Gastroesophageal sphincter (tissue), 4 donors: ENCODE measurements at regions not wholly inside any gene's neighbourhood (a gene's known extent, or its start where the extent isn't known, plus 50 kb on each side); places are given as distances from the start of the nearest gene placed in this dataset.

Experiments used
- ATAC-seq: fragments of 150-250 bp; one replicate; pipeline ENCODE4 v1.9.1; 2016; ENCODE audit warnings: mild to moderate bottlenecking, moderate library complexity
- H3K27ac ChIP-seq, 4 donors: fragments of 200-600 bp; sonication (generic) in 3 of 4; 1 replicate in 3 of 4; 2 replicates in 1 of 4; pipeline ENCODE4 v1.5.1; 2016 to 2019
- H3K27me3 ChIP-seq: fragments of 200-600 bp; sonication (generic); one replicate; pipeline ENCODE4 v1.5.1; 2019
- H3K36me3 ChIP-seq, 2 donors: fragments of 200-600 bp; sonication (generic); one replicate each; pipeline ENCODE4 v1.5.1; 2019; ENCODE audit warnings: control low read depth in 1 of 2
- H3K4me1 ChIP-seq, 3 donors: fragments of 200-600 bp; sonication (generic); 1 replicate in 2 of 3; 2 replicates in 1 of 3; pipeline ENCODE4 v1.5.1; 2016 to 2019; ENCODE audit warnings: control low read depth in 2 of 3
- H3K4me3 ChIP-seq, 2 donors: fragments of 200-600 bp; sonication (generic); one replicate each; pipeline ENCODE4 v1.5.1; 2019; ENCODE audit warnings: mild to moderate bottlenecking in 1 of 2, moderate library complexity in 1 of 2
- H3K9me3 ChIP-seq, 3 donors: fragments of 200-600 bp; sonication (generic); one replicate each; pipeline ENCODE4 v1.5.1; 2017 to 2019; ENCODE audit warnings: control low read depth in 2 of 3
- CTCF ChIP-seq, 4 experiments: fragments of 200-600 bp in 2 of 4; fragments of 450-650 bp in 2 of 4; sonication (generic) in 1 of 4; IDR thresholded peaks; one replicate each; pipeline ENCODE4 v1.5.1; 2017 to 2019; ENCODE audit warnings: antibody characterized with exemption in 4 of 4, mild to moderate bottlenecking in 2 of 4, moderate library complexity in 2 of 4
- EP300 ChIP-seq: sonication (generic); formaldehyde crosslinking; IDR thresholded peaks from one replicate; pipeline ENCODE4 v1.6.1; 2017; ENCODE audit warnings: antibody characterized with exemption, mild to moderate bottlenecking
- POLR2A ChIP-seq, 2 donors: fragments of 450-650 bp; IDR thresholded peaks; one replicate each; pipeline ENCODE4 v1.6.1; 2017; ENCODE audit warnings: antibody characterized with exemption in 2 of 2, mild to moderate bottlenecking in 2 of 2, moderate library complexity in 1 of 2
- POLR2AphosphoS5 ChIP-seq: sonication (generic); formaldehyde crosslinking; IDR thresholded peaks from one replicate; pipeline ENCODE4 v1.6.1; 2017; ENCODE audit warnings: antibody characterized with exemption
- WGBS, 2 donors: methylation state at CpG; one replicate each; pipeline ENCODE4 v1.1.5; 2018; ENCODE audit warnings: low coverage in 1 of 2; 5-methylcytosine and 5-hydroxymethylcytosine counted together

GRCh38 chr18:26768385-26768784 lies 97.1 kb downstream of the AQP4 start:
- Histone ChIP-seq H3K27me3 (no peaks in the 10 kb centered on the region), H3K4me3 (no peak overlapping the region), H3K4me1 (no peaks in the 10 kb centered on the region), H3K27ac (no peak overlapping the region), H3K9me3 (peaks cover 0 to 3% (median 0%) of the 10 kb centered on the region in 3 donors), H3K36me3 (no peaks in the 10 kb centered on the region)
- 45 to 73% methylated on average over 3 to 7 of the region's 7 CpGs for WGBS, 2 donors
- TF ChIP-seq POLR2AphosphoS5 (no peak), CTCF (IDR thresholded peaks at IDR 0.05) (no peak), EP300 (no peak), POLR2A (IDR thresholded peaks at IDR 0.05) (no peak)
- ATAC-seq: no peak

DNA sequence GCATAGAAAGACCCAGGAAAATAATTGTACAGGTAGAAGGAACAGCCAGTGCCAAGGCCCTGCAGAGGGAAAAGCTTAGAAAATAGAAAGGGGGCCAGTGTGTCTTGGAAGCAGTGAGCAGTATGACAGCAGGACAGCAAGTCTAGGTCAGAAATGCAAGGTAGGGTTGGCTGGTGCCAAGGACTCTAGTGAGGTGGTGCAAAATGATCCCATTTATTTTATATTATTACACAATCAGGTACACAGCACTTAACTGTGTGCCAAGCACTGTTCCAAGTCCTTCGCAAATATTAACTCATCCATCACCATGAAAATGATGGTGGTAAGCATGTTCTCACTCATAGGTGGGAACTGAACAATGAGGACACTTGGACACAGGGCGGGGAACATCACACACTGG lies 100.0 kb downstream of the AQP4 start:
- TF ChIP-seq POLR2AphosphoS5 (no peak), POLR2A (IDR thresholded peaks at IDR 0.05) (no peak), CTCF (IDR thresholded peaks at IDR 0.05) (no peak), EP300 (no peak)
- H3K36me3 ChIP-seq: no peaks in the 10 kb centered on the region
- no peaks in the 10 kb centered on the region for H3K4me1 ChIP-seq
- H3K4me3 ChIP-seq: no peak overlapping the region
- ATAC-seq: no peak
- peaks cover 0 to 6% (median 0%) of the 10 kb centered on the region in 3 donors for H3K9me3 ChIP-seq
- no peak overlapping the region for H3K27ac ChIP-seq
- peaks cover 4% of the 10 kb centered on the region for H3K27me3 ChIP-seq
- WGBS, 2 donors: 80 to 100% methylated on average over 1 of the region's 2 CpGs

DNA sequence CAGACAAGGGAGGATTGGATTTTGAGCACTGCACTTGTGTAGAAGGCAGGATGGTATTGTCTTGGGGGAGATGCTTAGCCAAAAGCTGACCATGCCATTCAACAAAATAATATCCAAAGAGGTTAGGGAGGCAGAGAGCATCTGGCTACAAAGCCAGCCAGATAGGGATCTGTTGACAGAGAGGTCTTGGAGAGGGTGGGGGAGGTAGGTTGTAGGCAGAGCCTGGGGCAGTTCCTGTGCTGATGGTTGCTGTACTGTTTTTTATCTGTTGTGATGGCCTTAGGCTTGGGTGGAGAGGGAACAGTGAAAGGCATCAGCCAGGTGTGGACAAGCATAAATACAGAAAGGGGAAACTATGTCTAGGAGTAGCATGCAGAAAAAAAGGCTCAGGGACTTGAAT lies 100.9 kb downstream of the AQP4 start:
- no peaks in the 10 kb centered on the region for H3K36me3 ChIP-seq
- no peaks in the 10 kb centered on the region for H3K4me1 ChIP-seq
- peaks cover 0 to 6% (median 0%) of the 10 kb centered on the region in 3 donors for H3K9me3 ChIP-seq
- peaks cover 4% of the 10 kb centered on the region for H3K27me3 ChIP-seq
- no peak overlapping the region for H3K4me3 ChIP-seq
- no peak for TF ChIP-seq CTCF (IDR thresholded peaks at IDR 0.05)
- no peak for TF ChIP-seq POLR2A (IDR thresholded peaks at IDR 0.05)
- no peak for TF ChIP-seq POLR2AphosphoS5
- no peak for TF ChIP-seq EP300
- H3K27ac ChIP-seq: no peak overlapping the region
- no peak for ATAC-seq

DNA sequence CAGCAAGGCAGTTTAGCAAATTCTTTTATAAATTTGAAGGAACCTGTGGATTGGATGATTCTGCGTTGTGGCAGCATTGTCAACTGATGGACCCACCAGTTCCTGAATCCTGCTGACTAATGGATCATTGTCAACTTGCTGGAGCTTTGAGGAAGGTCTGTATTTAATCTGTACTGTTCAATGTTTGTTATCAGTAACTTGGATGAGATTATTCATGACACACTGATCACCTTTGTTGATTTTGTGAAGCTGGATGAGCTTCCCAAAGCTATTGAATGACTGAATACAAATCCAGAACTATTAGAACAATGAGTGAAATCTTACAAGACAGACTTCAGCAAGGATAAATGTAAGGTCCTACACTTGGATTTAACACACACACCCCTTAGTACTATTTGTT lies 101.3 kb downstream of the AQP4 start:
- no peaks in the 10 kb centered on the region for H3K4me1 ChIP-seq
- no peaks in the 10 kb centered on the region for H3K36me3 ChIP-seq
- peaks cover 4% of the 10 kb centered on the region for H3K27me3 ChIP-seq
- H3K4me3 ChIP-seq: no peak overlapping the region
- no peak for TF ChIP-seq POLR2AphosphoS5
- TF ChIP-seq CTCF (IDR thresholded peaks at IDR 0.05): no peak
- TF ChIP-seq EP300: no peak
- TF ChIP-seq POLR2A (IDR thresholded peaks at IDR 0.05): no peak
- no peak for ATAC-seq
- 100% methylated on average over 1 of the region's 1 CpG for WGBS, 2 donors
- no peak overlapping the region for H3K27ac ChIP-seq
- peaks cover 0 to 6% (median 0%) of the 10 kb centered on the region in 3 donors for H3K9me3 ChIP-seq

DNA sequence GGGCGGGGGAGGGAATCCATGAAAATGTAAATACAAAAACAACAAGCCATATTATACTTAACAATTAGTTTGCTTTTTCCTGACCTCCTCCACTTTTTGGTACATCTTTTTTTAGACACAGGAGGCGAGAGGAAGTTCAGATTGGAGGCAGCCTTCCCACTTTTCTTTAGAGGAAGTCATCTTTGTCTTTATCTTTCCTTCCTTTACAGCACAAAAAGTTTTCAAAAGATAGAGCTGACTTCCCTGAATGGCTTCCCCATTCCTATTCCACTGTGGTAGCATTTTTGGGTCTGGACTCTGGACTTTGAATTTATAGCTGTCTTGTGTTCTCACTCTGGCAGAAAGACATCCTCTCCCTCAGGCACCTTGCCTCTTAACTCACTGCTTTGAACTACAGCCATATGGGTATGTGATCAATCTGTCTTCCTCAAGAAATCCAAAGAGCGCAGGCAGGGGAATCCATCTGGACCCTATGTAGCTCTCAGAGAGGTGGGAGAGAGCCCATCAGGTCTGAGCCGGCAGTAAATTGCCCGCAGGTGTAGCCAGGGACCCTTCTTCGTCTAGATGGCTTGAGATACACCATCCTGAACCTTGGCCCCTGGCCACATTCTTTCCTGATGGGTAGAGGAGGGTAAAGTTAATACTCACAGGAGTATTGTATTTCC lies 101.9 kb downstream of the AQP4 start:
- no peak overlapping the region for H3K27ac ChIP-seq
- no peak for ATAC-seq
- WGBS, 2 donors: 63 to 66% methylated on average over 1 to 3 of the region's 6 CpGs

More for the DNA sequence above, 101.9 kb downstream of the AQP4 start:
- TF ChIP-seq POLR2A (IDR thresholded peaks at IDR 0.05) (no peak), POLR2AphosphoS5 (no peak), CTCF (IDR thresholded peaks at IDR 0.05) (no peak), EP300 (no peak)
- Histone ChIP-seq H3K27me3 (peaks cover 4% of the 10 kb centered on the region), H3K4me1 (no peaks in the 10 kb centered on the region), H3K4me3 (no peak overlapping the region), H3K36me3 (no peaks in the 10 kb centered on the region), H3K9me3 (peaks cover 0 to 6% (median 0%) of the 10 kb centered on the region in 3 donors)
